Endothelial cell of umbilical vein (primary cell): ENCODE measurements at regions not wholly inside any gene's neighbourhood (a gene's known extent, or its start where the extent isn't known, plus 50 kb on each side); places are given as distances from the start of the nearest gene placed in this dataset.

Source experiments
- EZH2 ChIP-seq: IDR thresholded peaks from 2 replicates; pipeline ENCODE4 v1.6.1; 2012; ENCODE audit warnings: borderline replicate concordance, low read depth, mild to moderate bottlenecking, moderate library complexity, low read length, inconsistent platforms; ENCODE audit not compliant: severe bottlenecking
- POLR2A ChIP-seq: IDR thresholded peaks from 2 replicates; pipeline ENCODE4 v1.6.1; 2012; ENCODE audit warnings: low read depth, mild to moderate bottlenecking, control low read depth, low read length
- TF ChIP-seq, protein P1 (sequence below), 2 donors: IDR thresholded peaks; 1 replicate in 1 of 2; 2 replicates in 1 of 2; pipeline ENCODE4 v1.5.1; 2011; ENCODE audit warnings: low read length in 2 of 2, mild to moderate bottlenecking in 2 of 2, moderate library complexity in 2 of 2, control low read depth in 1 of 2, inconsistent platforms in 1 of 2, low read depth in 1 of 2; ENCODE audit not compliant: insufficient read depth in 1 of 2; ENCODE audit errors: extremely low read depth in 1 of 2

DNA sequence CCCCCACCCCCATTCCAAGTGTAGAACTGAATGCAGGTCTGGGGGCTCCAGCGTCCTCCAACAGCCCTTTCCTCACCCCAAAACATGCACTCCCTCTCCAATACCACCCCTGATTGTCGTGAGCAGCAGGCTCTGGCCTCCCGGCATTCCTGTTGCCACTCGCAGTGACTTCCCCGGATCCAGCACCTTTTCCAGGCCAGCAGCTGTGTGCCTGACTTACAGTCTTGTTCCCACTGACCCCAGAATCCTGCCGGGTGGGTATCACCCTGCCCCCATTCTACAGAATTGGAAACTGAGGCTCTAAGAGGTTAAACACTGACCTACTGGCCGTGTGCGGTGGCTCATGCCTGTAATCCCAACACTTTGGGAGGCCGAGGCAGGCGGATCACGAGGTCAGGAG, 127.2 kb downstream of the OLFM1 start:
- TF ChIP-seq EZH2: no peak
- TF ChIP-seq, protein P1, sequence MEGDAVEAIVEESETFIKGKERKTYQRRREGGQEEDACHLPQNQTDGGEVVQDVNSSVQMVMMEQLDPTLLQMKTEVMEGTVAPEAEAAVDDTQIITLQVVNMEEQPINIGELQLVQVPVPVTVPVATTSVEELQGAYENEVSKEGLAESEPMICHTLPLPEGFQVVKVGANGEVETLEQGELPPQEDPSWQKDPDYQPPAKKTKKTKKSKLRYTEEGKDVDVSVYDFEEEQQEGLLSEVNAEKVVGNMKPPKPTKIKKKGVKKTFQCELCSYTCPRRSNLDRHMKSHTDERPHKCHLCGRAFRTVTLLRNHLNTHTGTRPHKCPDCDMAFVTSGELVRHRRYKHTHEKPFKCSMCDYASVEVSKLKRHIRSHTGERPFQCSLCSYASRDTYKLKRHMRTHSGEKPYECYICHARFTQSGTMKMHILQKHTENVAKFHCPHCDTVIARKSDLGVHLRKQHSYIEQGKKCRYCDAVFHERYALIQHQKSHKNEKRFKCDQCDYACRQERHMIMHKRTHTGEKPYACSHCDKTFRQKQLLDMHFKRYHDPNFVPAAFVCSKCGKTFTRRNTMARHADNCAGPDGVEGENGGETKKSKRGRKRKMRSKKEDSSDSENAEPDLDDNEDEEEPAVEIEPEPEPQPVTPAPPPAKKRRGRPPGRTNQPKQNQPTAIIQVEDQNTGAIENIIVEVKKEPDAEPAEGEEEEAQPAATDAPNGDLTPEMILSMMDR (IDR thresholded peaks at IDR 0.05; ENCODE audit: extremely low read depth in 1 of 2, insufficient read depth in 1 of 2, low read depth in 1 of 2, low read length in 2 of 2): no peak
- no peak for TF ChIP-seq POLR2A
